ENCODE measurements at regions not wholly inside any gene's neighbourhood (a gene's known extent, or its start where the extent isn't known, plus 50 kb on each side); places are given as distances from the start of the nearest gene placed in this dataset.

DNA sequence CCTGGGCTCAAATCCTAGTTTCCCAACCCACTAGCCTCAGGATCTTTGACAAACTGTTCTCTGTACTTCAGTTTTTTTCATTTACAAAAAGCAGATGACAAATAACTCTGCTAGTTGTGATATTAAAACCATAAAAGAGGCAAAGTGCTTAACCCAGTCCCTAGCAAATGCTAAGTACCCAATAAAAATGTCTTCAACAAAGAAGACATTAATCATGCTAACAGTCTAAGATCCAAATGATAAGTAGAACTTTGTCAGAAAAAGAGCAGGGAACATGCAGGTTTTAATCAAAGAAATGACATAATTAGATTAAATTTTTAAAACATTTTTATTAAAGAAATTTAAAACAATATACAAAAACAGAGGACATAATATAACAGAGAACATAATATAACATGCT is 203.0 kb upstream of the ADRA1B start:
- no peak for DNase-seq

- no peak for DNase-seq
Measured at GRCh38 chr5:159713773-159714172, 202.5 kb upstream of the ADRA1B start.

DNA sequence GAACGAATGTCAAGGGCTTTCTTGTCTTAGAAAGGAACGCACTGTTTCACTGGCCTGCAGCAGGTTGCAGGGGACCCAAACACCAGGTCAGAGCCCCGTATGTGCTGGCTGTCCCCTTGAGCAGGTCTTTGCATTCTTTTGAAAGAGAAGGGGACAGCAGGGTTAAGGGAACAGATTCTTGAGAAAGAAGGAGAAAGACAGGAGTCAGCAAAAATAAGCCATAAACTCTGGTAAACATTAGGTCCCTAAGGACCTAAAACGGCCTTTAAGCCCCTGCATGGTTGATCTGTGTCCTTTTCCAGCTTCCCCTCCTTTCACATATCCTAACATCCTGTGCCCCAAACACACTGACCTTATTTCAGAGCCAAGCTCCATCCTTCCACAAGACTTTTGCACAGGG is 190.8 kb upstream of the ADRA1B start:
- no peak for DNase-seq

GRCh38 chr5:159727167-159727566 is 189.1 kb upstream of the ADRA1B start:
- no peak for DNase-seq

- DNase-seq, result no peak
Measured at GRCh38 chr5:159730285-159730684, 186.0 kb upstream of the ADRA1B start.

- DNase-seq, result no peak
Measured at GRCh38 chr5:159732220-159732619, 184.1 kb upstream of the ADRA1B start.

- no peak for DNase-seq
Measured at GRCh38 chr5:159734366-159734765, 181.9 kb upstream of the ADRA1B start.

DNA sequence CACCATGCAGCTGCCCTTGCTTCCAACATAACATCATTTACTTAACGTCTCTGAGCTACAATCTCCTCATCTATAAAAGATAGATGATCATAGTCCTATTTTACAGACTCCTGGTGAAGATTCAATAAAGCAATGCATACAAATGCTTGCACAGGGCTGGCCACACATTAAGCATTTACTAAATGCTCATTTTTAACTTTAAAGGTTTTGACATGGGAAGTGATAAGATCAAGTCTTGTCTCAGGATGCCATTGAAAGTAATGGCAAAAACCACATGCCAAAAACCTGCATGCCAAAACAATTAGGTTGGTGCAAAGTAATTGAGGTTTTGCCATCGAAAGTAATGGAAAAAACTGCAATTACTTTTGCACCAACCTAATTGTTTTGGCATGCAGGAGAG is 181.2 kb upstream of the ADRA1B start:
- DNase-seq, result no peak

DNA sequence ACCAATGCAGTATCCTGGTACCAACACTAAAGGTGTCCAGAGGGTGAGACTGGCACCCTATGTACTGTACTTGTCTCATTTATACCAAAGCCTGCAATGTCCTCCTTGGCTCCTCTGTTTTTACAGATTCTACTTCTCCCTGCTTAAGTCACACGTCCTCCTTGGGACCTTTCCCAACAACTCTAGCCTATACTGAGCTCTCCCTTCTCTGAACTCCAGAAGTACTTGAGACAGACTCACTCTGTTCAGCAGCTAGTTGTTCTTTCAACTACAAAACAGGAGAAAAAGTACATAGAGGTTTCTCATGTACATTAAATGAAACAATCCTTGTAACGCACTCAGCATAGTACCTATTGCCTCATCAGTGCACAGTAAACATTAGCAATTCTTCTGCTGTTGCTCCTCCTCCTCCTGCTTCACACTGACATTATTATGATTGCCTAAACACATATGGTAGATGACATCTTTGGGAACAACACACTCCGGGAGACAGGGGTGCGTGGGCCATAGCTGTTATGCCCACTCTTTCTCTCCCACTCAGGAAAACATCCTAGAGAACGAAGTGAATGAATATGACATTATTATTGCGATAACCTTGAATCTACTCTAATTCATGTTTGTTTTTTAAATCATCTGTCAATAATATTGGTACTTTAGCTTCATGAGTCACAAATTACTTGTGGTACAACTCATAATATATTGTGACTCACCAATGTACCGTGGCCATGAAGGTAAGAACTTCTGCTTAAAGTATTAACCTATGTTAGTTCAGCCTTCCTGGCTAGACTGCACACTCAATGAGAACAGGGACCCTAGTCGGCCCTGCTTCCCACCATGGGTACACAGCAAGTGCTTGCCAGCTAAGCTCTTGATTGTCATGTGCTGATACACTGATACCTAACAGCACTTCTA is 180.3 kb upstream of the ADRA1B start:
- DNase-seq, result no peak

- DNase-seq, result no peak
Measured at GRCh38 chr5:159736844-159737243, 179.4 kb upstream of the ADRA1B start.

DNA sequence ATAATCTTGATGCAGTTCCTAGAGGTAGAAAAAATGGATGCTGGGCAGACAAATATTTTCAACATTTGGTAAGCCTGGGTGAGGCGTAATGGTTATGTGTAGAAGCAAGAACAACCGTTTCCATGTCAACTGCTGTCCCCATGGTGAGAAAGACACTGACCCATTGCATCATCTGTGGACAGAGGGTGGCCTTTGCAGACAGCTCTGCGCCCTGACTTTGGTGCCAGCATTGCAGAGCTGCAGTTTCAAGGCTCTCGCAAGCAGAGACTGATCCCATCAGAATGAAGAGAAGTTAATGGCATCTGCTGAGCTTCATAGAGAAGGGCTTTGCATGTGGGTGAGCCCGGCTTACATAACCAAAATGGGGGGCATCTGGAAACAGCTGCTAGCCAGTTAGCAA is 179.0 kb upstream of the ADRA1B start:
- no peak for DNase-seq

DNA sequence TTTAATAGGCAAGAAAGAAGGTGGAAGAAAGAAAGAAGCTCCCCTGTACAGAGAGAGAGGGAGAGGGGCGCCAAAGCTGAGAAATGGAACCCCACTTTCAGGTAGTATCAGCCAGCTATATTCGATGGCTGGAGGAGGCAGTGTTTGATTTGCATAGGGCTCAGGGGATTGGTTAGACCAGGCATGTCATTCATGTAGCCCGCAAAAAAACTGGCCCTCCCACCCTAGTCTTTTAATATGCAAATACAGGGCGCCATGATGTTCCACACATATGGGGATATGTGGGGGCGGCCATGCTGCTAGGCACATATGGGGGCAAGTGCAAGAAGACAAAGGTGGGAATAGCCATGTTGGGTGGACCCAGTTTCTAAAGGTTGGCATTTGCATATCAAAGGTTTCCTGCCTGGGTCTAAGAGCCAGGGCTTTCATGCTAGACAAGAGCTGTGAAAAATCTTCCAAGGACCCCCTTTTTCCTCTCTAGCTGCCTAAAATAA is 174.4 kb upstream of the ADRA1B start:
- DNase-seq, result no peak

DNA sequence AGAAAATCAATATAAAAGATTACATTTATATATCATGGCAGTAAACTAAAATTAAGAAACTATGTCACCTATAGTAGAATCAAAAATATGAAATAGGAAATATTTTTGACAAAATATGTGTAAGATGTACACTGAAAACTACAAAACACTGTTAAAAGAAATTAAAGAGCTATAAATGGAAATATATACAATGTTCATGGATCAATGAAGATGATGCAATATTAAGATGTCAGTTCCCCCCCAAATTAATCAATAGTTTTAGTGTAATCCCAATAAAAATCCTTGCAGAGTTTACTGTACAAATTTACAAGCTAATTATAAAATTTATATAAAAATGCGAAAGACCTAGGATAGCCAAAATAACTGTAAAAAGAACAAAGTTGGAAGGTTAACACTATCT is 173.0 kb upstream of the ADRA1B start:
- DNase-seq, result no peak

DNA sequence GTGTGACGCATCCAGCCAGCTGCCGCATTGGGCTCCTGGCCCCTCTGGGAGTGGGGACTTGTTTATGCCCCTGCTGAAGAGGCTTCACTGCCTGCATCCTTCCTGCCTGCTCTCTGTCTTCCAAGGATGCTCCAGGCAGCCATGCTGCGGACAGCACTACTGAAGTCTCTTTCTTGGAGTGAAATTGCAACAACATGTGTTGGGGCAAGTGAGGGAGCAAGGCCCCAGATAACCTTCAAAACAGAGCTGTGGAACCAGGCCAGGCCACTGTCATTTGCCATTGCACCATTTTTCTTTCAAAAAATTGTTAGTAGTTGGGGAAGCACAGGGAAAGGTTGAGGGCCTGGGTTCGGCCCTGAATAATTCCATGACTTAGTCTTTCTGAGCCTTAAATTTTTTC is 169.6 kb upstream of the ADRA1B start:
- DNase-seq, result no peak

- no peak for DNase-seq
Measured at GRCh38 chr5:159749146-159749545, 167.1 kb upstream of the ADRA1B start.

DNA sequence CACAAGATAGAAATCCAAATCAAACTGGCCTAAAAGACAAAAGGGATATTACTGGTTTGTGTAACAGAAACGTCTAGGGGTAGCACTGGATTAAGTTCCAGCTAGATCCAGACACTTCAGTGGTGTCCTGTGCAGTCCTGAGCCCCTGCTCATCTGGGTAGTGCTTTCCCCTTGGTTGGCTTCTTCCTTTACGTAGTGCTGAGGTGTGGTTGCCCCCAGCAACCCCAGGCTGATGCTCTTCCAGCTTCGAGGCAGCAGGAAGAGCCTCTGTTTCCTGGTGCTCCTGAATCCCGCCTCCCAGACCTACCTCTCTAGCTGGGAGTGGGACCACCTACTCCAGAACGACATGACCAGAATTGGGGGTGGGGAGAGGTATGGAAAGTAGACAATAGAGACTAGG is 166.1 kb upstream of the ADRA1B start:
- no peak for DNase-seq

DNA sequence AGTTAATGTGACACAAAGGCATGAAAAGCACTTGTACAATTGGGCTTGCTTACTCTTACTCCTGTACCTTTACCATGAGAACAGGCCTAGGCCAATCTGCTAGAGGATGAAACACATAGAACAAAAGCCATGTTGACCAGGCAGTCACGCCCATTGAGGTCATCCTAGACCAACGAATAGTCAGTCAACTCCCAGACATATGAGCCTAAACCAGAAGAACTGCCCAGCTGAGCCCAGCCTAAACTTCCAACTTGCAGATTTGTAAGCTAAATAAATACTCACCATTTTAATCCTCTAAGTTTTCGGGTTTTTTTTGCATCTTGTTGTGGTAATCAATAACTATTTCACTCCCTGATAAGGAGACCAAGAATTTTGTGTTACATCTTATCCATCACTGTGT is 164.8 kb upstream of the ADRA1B start:
- no peak for DNase-seq

DNA sequence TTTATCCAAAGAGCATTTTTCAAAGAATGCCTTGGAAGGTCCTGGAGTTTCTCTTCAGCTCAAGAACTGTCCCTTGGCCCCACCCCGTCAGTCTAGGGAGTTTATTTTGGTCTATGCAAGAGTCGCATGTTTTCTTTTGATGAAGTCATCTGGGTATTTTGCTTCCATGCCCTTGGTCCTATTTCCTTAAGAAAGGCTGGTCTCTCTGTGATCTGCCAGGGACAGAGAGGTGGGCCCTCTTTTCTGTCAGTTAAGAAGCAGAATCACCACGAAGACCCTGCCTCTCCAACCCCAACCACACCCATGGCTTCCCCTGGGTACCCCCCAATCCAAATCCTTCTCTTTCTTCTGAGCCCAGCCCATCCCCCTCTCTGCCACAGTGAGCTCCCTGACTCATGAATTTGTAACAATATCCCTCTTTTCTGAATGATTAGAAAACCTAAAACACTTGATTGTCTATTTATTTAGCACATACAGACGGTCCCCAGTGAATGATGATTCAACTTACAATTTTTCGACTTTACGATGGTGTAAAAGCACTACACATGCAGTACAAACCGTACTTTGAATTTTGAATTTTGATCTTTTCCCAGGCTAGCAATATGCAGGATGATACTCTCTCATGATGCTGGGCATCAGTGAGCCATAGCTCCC is 163.5 kb upstream of the ADRA1B start:
- no peak for DNase-seq

DNA sequence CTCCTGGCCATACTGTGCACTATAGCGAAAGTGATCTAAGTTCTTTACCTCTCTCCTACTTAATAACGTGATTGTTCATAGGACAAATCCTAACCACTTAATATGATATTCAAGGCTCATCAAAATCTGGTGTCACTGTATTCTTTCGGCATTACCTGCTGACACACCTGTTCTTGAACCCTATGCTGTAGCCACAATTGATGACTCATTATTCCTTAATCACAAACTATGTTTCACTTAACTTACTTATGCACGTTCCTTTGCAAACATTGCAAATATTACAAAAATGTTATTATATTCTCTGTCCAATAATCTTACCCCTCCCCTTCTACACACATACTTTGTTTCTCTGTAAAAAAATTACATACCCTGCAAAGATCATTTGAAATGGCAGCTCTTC is 158.1 kb upstream of the ADRA1B start:
- DNase-seq, result no peak

DNA sequence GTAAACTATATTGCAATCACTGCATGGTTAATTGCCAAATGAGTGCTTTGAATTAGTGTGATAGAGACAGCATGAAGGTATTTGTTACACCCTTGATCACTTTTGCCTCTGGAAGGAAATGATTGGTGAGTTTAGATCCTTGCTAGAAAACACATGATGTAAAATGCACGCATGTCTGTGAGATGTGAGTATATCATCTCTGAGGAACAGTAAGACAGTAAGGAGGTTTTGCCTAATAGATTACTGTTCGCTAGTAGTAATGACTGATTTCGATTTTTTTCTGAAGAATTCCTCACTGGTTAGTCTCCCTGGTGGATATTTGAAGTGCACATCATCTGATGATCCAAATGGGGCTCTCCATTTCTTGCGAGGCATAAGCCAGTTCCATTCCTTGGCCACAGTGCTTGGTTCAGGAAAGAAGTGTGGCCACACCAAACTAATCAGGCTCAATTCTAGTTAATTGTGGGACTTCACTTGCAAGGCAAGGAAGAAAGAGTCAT is 156.4 kb upstream of the ADRA1B start:
- no peak for DNase-seq

- no peak for DNase-seq
Measured at GRCh38 chr5:159762921-159763320, 153.4 kb upstream of the ADRA1B start.

DNA sequence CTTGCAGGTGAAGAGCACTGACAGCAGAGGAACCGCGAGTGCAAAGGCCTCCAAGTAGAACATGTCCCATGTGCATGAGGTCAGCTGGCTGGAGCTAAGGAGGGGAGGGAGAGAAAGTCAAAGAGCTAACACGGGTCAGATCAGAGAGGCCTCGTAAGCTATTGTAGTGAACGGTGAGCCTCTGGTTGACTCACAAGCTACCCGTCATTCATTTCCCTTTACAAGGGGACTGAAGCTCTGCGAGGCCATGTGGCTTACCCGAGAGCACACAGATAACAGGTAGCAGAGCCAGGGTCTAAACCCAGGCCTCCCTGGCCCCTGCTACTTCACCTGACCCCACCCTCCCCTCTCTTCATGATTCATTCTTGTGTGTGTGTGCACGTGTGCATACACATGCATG is 152.7 kb upstream of the ADRA1B start:
- no peak for DNase-seq

GRCh38 chr5:159764283-159765134 is 151.8 kb upstream of the ADRA1B start:
- no peak for DNase-seq

All from COR-L47 (cell line).